ENCODE measurements at regions not wholly inside any gene's neighbourhood (a gene's known extent, or its start where the extent isn't known, plus 50 kb on each side); places are given as distances from the start of the nearest gene placed in this dataset.
"Not testable (repeated sequence)": the region's sequence is repeated elsewhere in the genome, so short reads cannot be mapped to it uniquely, and the experiment has no call there.

DNA sequence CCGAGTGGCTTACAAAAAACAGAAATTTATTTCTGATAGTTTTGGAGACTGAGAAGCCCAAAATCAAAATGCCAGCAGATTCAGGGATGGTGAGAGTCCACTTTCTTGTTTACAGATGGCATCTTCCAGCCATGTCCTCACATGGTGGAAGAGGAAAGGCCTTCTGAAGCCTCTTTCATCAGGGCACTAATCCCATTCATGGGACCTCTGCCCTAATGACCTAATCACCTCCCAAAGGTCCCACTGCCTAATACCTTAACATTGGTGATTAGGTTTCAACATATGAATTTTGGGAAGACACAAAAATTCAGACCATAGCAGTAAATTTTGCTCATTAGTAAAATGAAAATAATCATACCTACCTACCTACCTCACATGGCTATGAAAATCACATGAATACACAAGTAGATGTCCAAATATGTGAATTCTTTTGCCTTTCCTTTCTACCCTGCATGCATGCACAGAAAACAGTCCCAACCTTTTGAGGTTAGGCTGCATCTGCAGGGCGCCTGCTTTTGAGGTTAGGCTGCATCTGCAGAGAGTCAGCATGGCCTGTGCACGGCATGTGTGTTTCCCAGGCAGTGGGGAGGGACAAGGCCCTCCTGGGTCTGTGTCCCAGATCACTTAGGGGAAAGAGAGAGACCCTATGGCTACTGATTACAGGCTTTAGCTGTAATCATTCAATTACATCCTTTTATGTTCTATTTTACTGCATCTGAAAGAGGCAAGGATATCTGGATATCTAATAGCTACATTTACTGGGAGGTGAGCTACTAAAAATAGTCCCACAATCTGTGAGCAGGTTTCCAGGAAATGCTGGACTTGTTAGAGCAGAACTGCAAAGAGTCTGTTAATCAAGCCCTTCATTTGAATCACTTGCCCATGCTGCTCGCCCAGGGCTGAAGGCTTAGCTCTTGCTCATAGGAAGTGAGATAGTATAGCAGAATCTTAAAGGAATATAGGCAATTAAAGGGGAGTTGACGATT is 497.7 kb upstream of the MARCKS start:
- no peak for DNase-seq

DNA sequence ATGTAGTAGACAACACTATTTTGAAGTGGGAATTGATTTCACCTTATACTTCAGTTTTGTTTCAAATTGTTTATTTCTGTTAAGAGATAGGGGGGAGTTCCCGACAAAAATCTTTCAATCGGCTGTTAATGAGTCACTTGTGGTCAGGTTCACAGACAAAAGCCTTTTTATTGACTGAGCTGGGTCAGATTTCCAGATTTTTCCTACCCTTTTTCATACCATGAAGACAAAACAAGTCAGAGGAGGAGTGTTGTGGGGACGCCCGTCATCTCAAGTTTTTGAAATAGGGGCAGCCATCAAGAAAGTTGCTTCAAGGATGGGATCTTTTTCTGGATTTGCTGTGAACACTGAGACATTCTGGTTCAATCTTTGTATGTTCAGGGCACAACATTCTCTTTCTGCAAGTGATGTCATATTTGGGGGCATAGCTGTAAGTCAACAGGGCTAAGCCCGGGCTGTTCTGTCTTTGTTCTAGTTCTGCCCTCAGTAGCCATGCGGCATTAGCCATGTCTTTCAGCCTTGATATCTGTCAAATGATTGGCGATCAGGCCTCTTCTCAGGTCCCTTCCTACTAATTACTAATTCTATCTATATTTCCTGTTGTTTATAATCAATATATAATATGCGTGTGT is 496.0 kb upstream of the MARCKS start:
- DNase-seq, result no peak

DNA sequence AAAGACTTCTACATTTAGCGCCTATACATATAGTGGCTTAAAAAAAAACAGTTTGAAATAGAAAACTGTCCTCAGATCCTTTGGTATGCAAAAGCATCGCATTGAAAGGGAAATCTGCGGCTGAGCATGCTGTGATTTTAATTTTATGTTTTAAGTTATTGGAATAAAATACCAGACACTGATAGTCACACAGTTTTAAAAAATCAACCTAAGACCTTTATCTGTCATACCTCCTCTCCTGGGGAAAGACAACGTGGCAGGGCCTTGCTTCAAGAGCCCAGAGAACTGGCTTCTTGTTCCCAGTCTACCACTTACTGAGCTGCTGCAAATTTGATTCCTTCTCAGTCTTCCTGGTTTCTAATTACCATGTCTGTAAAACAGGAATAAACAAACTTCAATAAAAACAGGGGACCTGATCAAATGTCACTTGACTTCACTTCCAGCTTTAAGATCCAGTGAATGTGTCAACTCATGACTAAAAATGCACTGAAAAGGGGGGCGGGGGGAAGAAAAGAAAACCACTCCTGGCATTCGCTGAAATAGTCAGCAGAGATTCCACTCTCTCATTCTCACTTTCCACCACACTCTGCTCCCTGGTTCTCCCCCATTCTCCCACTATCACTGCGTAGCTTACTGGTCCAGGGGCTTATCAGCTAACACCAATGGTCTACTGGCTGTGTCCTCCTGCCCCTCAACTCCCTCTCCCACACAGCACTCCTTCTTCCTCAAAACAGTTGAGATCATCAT is 494.7 kb upstream of the MARCKS start:
- no peak for DNase-seq

DNA sequence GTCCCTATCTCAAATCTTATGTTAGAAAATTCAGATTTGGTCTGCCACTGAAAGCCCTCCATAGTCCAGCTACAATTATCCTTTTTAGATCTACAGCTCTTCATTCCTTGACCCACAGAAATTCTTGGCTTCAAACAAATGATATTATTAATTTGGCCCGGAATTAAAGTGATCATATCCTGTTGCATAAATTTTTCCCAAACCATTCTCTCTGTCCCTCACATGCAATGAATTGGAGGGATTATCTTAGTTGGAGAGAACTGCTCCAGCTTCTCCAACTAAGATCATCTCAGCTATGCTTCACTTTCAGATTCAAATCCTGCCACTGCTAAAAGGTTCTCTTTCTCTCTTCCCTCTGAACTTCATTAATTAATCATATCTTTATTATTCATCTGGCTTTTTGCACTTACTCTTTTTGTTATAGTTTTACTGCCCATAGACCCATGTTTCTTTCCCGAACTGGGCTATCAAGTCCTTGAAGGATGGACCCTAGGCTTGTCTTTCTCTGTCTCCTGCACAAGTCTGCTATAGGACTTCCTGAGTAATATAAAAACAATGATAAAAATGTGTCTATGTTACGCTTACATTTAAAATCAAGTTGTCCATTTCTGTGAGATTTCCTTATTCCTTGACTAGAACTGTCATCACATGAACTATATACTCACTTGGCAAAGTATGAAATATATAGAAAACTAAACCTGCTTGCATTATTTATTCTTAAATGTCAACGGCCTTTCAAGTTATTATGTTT is 493.9 kb upstream of the MARCKS start:
- no peak for DNase-seq

DNA sequence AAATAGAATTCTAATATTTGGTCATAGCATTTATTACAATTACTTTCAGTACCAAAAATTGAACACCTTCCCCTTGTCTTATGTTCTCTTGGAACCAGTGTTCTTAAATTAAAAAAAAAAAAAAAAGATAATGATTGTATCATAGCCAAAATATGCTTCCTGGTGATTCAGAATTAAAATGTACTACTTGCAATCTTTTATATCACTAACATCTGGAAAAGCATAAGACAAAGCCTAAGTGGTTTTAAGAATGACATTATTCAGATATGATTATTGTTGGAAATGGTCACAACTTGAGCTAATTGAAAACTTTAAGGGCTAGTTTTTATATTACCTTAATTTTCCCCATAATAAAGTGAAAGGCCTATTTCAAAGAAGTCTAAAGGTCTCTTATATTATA is 493.3 kb upstream of the MARCKS start:
- no peak for DNase-seq

DNA sequence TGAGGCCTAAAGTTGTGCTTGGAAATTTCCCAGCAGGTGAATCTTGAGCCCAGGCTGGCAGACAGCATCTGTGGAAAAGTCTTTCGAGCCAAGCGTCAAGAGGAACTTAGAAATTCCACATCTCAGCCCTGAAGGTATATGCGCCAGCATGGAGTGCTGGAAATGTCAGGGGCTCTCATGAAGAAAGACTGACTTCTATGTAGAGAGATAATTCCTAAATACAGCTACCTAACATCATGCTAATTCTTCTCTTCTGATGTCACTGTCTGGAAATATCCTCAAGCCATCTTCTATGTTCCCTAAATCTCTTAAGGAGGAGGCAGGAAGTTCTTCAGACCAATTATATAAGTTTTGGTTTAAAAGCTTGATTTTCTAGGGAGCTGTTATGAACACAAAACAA is 492.4 kb upstream of the MARCKS start:
- DNase-seq, result no peak

DNA sequence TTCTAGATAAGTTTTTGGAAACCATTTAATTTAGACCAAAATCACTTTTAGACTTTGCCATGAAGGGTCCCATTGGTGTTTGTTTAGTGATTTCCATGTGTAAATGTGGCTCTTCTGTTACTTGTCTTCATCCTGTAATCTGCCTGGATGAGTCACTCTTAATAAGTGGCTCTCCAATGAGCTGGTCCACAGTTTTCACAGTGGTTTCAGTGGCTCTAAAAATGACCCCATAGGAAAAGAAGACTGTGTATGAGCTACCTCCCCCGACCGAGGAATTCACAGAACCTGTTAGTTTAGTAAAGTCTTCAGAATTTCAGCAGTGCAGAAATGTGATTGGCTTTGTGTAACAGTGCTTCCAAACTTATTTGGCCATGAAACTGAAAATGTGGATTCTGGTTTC is 492.0 kb upstream of the MARCKS start:
- DNase-seq, result no peak

DNA sequence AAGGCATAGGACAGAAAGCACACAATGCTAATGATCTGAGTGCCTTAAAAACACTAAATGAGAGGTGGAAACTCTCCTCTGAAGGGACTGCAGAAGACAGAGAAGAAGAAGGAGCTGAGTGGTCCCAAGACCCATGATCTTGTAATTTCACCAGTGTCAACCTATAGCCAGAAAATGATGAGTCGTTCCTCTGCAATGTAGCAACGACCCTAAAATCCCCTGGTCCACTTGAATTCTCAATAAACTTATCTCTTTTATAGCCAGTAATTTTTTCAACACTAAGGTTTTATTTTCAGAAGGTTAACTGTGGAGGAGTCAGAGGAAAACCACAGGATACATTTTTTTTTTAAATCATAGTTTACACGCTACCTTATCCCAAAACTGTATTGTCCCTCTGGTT is 490.6 kb upstream of the MARCKS start:
- no peak for DNase-seq

DNA sequence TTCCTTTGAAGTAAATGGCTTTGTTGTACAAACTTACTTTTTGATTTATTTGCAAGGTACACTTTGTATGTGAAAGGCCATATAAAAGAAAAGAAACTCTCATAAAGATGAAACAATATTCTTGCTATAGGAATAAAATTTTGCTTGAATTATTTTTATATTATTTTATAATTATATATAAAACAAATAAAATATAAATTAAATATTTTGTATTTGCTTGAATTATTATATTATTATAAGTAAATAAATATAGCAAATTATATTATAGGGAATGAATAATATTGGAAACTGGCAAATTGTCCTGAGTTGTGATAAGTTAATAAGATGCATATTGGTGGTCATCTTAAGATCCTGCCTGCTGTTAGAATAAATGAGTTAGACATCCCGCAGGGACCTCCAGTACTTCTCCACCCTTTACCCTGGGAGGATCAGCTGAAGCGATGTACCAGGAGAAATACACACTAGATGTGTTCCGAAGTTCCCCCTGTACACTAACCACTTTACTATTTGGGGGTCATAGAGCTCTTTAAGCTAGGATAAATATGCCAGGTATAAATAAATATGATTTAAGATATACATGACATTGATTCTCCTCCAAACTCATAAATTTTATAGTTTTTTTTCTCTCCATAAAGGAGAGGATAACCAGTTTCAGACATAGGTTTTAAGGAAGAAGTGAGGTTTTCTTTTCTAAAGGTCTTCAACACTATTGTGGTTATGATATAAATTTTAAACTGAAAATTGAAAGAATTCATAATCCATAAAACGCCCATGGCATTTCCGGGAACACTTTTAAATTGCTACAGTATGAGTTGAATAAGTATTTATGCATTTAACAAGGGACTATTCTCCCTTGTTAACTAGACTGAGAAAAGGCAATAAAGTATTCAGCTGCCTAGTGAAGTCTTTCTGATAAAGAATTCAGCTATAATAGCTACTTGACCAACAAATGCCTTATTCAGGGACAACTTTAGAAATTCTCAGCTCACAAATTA is 486.3 kb upstream of the MARCKS start:
- no peak for DNase-seq

DNA sequence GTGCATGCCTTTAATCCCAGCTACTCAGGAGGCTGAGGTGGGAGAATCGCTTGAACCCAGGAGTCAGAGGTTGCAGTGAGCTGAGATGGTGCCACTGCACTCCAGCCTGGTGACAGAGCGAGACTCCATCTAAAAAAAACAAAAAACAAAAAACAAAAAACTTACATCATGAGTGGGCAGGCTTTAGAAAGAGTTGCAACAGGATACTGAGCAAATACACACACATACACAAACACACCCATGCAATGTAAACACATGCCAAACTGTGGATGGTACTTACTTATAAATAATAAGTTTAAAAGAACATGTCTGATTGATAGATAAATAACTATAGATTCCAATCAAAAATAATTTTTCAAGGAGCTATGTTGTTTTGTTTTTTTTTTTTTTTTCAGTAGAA is 481.7 kb upstream of the MARCKS start:
- not testable (repeated sequence) for DNase-seq

DNA sequence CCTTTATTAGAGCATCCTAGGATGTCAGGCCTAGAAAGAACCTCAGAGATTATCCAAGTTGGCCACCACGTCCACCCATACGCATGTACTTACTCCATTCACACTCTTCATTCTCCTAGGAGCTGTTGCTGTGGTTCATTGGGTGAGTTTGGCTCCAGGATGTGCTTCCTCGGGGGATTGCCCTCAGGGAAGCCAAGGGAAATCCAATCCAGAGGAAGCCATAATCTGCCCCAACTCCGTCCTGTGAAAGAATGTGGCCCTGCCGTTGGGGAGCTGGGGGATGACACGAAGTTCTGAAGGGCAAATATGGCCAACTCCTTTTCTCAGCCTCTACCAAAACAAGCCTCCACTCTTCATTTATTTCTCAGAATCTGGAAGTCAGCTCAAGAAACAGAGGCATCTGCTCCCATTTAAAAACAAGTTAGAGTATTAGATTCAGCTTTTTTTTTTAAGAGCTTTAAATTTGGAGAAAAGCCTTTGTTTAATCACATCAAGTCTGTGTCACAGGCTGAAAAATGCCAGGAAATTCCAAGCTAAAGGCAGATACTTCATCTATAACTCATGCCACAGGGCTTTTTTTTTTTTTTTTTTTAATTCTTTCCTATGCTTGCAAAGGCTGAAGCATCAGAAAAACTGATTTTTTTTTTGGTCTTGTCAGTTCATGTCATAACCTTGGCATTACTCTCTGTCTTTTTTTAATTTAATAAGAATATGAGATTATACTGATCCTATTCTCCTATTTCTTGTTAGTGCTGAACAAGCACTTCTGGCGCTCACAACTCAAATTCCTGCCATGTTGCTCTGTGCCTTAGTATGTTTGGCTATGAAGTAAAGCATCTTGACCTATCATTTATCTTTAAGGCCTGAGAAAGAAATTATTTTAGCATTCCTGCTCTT is 480.9 kb upstream of the MARCKS start:
- no peak for DNase-seq

DNA sequence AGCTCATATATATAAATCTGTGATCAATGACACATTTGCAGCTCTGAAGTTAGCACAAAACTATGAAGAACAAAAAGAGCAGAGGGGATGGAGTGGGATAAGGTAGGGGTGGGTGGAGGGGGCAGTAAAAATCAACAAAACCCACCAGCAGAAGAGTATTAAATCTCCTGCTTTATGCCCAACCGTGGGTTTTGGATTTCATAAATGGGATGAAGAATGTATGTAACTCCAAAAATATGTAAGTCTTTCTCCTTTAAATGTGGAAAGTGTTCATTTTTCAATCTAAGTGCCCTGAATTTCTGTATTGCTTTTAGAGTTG is 480.3 kb upstream of the MARCKS start:
- DNase-seq, result no peak

DNA sequence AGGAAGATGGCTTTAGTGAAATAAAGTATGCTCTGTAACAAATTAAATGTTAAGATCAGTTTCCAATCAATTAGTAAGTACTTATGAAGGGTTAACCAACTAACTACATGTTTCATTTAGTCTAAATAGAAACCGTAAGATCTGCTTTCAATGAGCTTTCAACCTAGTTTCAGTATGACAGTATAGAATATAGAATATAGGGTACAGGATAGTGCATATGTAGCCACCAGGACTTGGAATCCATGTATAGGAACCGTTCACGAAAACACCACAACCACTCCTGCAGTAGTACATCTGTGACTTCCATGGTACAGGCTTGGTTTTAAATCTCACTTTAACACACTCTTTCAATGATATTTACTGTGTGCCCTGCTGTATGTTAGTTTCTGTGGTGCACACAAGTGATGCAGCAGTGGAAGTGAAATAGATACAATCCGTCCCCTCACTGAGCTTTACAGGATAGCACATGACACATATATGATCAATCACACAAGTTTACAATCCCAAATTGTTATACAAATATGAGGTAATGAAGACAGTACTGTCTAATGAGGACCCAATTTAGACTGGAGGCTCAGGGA is 479.7 kb upstream of the MARCKS start:
- no peak for DNase-seq

DNA sequence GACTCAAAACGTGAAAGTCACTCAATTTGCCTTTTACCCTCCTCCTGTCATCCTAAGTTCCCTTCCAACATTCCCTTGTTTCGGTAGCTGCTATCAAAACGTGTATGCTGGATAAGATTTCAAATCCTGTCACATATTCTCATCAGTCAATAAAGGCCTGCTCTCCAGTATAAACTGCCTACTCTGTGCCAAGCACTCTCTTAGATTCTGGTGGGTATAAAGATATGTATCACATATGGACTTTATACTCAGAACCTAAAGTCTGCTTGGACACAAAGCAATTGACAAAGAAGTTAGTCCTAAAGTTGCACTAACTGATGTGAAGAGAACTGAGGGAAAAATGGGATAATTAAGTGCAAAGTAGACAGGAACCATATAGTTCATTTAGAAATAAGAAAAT is 476.6 kb upstream of the MARCKS start:
- DNase-seq, result no peak

DNA sequence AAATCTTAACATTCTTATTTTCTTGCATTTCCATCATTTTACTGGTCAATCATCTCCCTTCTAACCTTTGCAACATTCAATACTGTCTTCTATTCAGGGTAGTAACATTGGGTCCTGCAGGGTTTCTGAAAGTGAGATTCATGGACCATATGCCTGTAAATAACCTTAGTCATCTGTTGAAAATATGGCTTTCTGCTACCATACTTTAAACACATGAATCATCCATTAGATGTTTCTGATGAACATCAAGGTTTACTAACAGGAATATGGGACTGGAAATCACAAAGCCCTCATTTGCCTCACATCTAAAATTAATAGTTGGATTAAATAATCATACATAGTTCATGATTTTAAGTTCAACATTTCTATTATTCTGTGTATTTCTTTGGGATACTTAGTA is 475.9 kb upstream of the MARCKS start:
- DNase-seq, result no peak

DNA sequence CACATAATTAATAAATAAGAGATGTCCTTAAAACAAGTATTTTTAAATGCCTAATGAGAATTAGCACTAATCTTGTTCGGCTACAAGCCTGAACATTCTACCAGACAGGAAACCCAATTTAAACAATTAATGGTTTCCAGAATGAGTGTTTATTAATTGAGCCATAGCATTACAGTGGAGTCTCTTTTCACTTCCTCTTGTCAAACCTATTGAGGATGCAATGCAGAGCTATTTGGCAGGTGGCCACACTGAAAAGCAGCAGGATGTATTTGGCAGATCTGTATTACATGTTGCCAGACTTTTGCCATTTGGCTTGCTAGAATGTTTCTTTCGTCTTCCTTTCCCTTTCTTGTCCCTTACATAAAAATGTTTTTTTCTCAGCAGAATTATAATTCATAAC is 475.2 kb upstream of the MARCKS start:
- no peak for DNase-seq

DNA sequence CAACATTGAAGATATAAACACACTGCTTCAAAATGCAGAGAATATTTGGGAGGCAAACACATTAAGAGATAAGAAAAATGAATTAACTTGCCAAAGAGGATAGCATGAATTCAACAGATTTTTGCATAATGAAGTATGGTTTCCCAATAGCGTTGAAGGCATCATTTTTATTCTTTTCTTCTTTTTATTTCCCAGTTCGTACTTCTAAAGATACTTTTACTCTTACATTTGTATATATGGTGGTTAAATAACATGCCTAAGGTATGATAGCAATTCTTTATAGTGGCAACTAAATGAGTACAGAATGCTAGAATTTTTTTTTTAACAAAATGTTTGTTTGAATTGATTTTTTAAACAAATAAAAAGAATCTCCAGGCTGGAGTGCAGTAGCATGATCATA is 473.4 kb upstream of the MARCKS start:
- no peak for DNase-seq

DNA sequence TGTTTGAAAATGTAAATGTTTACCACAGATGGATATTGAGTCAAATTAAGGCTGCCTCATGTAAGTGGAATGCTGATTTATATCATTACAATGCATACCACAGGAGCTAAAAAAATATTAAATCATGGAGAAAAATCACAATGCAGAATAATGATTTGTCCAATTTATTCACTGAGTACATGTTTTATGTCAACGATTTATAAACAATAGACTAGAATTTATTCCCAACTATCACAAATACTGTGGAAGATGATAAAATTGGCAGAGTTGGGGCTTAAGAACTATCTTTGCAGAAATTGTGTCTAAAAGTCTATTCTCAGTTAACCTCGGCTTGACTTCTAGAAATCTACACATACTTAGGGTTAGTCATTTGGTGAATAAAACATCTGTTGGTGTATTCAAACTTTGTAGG is 472.1 kb upstream of the MARCKS start:
- no peak for DNase-seq

DNA sequence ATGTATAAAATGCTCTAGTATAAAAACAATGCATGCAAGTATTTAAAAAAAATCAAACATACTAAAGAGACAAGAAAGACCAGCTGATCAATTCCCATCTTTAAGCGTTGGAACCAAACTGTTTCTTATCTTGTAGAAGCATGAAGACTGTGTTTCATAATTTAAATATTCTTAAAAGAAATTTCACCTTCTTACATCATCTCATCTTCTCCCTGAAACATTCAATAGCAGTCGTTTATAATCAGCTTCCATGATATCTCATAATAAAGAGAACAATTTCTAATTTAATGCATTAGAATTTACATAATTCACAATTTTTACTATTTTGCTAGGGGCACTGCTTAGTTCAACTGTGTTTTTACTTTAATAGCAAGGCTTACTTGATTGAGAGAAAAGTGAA is 468.1 kb upstream of the MARCKS start:
- DNase-seq, result no peak

DNA sequence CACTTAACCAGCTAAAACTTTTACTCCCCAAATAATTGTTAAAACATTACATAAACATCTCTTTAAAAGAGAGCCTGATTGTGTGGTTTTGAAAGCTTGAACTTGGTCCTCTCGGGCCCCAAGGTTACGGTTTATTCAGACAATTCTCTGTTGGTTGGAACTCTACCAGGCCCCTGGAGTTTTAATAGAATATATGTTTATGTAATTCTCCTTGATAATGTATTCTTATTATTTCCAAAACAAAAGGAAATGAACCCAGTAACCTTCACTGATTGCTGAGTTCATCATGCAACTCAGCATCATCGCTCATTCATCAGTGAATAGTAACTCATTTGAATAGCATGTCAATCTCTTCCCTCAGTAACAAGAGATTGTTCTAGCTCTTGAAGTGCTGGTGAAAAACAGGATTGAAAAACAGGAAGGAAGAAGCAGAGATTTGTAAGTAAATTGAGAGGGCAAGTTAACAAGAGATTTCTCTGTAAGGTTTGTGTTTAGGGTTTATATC is 464.5 kb upstream of the MARCKS start:
- DNase-seq, result no peak

All from activated gamma-delta T cell treated with Interleukin-2 at 50 U/mL for 16 hours (primary cell).